HUDEP-2 (cell line): ENCODE measurements at regions not wholly inside any gene's neighbourhood (a gene's known extent, or its start where the extent isn't known, plus 50 kb on each side); places are given as distances from the start of the nearest gene placed in this dataset.
"Not testable (repeated sequence)": the region's sequence is repeated elsewhere in the genome, so short reads cannot be mapped to it uniquely, and the experiment has no call there.

Experiments used
- DNase-seq, 76 experiments: peaks; one replicate each; lab custom pipeline; 2025; ENCODE audit not compliant: unreplicated experiment in 76 of 76; lab: John Stamatoyannopoulos, UW

- no peak for DNase-seq
Observed at GRCh38 chr3:106882297-106882696, 494.9 kb upstream of the CCDC54 start.

- no peak for DNase-seq
Observed at GRCh38 chr3:106906074-106906473, 471.2 kb upstream of the CCDC54 start.

GRCh38 chr3:106908181-106908938 is 468.9 kb upstream of the CCDC54 start:
- no peak for DNase-seq

- DNase-seq, result no peak
Observed at GRCh38 chr3:106913111-106913698, 464.0 kb upstream of the CCDC54 start.

GRCh38 chr3:106913966-106914365 is 463.3 kb upstream of the CCDC54 start:
- DNase-seq, result no peak

GRCh38 chr3:106920609-106921008 is 456.6 kb upstream of the CCDC54 start:
- DNase-seq, result no peak

GRCh38 chr3:106929081-106929480 is 448.2 kb upstream of the CCDC54 start:
- no peak for DNase-seq

GRCh38 chr3:106930086-106930485 is 447.2 kb upstream of the CCDC54 start:
- no peak for DNase-seq

- no peak for DNase-seq
Observed at GRCh38 chr3:106931904-106932303, 445.3 kb upstream of the CCDC54 start.

- no peak for DNase-seq
Observed at GRCh38 chr3:106936337-106936736, 440.9 kb upstream of the CCDC54 start.

- DNase-seq, result no peak
Observed at GRCh38 chr3:106942051-106942450, 435.2 kb upstream of the CCDC54 start.

GRCh38 chr3:106943071-106943470 is 434.2 kb upstream of the CCDC54 start:
- no peak for DNase-seq

GRCh38 chr3:106945435-106945834 is 431.8 kb upstream of the CCDC54 start:
- no peak for DNase-seq

GRCh38 chr3:106946866-106947265 is 430.4 kb upstream of the CCDC54 start:
- DNase-seq, result no peak

- DNase-seq, result no peak
Observed at GRCh38 chr3:106957029-106957428, 420.2 kb upstream of the CCDC54 start.

- no peak for DNase-seq
Observed at GRCh38 chr3:106962993-106963392, 414.2 kb upstream of the CCDC54 start.

- no peak for DNase-seq
Observed at GRCh38 chr3:106963442-106963841, 413.8 kb upstream of the CCDC54 start.

- DNase-seq, result no peak
Observed at GRCh38 chr3:106965307-106965706, 411.9 kb upstream of the CCDC54 start.

- no peak for DNase-seq
Observed at GRCh38 chr3:106969596-106969995, 407.6 kb upstream of the CCDC54 start.

GRCh38 chr3:106981392-106981791 is 395.8 kb upstream of the CCDC54 start:
- no peak for DNase-seq

GRCh38 chr3:106985721-106986120 is 391.5 kb upstream of the CCDC54 start:
- no peak for DNase-seq

GRCh38 chr3:106998841-106999682 is 378.2 kb upstream of the CCDC54 start:
- DNase-seq, result not testable (repeated sequence)
